Body of pancreas (tissue), 4 donors: ENCODE measurements at regions not wholly inside any gene's neighbourhood (a gene's known extent, or its start where the extent isn't known, plus 50 kb on each side); places are given as distances from the start of the nearest gene placed in this dataset.

ENCODE experiments used
- CTCF ChIP-seq, 7 experiments: fragments of 450-650 bp in 4 of 7; fragments of 200-600 bp in 3 of 7; sonication (generic) in 3 of 7; IDR thresholded peaks; one replicate each; pipeline ENCODE4 v1.5.1; 2016 to 2019; ENCODE audit warnings: antibody characterized with exemption in 7 of 7
- POLR2A ChIP-seq, 3 donors: fragments of 450-650 bp; IDR thresholded peaks; one replicate each; pipeline ENCODE4 v1.6.1; 2016; ENCODE audit warnings: antibody characterized with exemption in 3 of 3, mild to moderate bottlenecking in 2 of 3

DNA sequence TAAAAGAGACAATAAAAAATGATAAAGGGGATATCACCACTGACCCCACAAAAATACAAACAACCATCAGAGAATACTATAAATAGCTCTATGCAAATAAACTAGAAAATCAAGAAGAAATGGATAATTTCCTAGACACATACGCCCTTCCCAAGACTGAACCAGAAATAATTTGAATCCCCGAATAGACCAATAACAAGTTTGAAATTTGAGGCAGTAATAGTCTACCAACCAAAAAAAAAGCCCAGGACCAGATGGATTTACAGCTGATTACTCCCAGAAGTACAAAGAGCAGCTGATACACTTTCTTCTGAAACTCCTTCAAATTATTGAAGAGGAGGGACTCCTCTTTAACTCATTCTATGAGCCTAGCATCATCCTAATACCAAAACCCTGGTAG is 128.1 kb downstream of the DMRTA1 start:
- no peak for TF ChIP-seq CTCF (IDR thresholded peaks at IDR 0.05)
- no peak for TF ChIP-seq POLR2A (IDR thresholded peaks at IDR 0.05)
